HCT116 (cell line): ENCODE measurements at regions not wholly inside any gene's neighbourhood (a gene's known extent, or its start where the extent isn't known, plus 50 kb on each side); places are given as distances from the start of the nearest gene placed in this dataset.

Experiments
- EZH2 ChIP-seq: fragments of 200-600 bp; sonication (generic); IDR thresholded peaks from 2 replicates; pipeline ENCODE4 v1.6.1; 2017; ENCODE audit warnings: antibody characterized with exemption, mixed run types
- POLR2AphosphoS5 ChIP-seq: IDR thresholded peaks from 2 replicates; pipeline ENCODE4 v1.6.1; 2011; ENCODE audit warnings: mild to moderate bottlenecking, low read depth, low read length, moderate library complexity

- no peak for TF ChIP-seq POLR2AphosphoS5
- TF ChIP-seq EZH2, result no peak
Observed at GRCh38 chr14:87171141-87171540, 821.8 kb downstream of the GALC start.
